Ishikawa (cell line): ENCODE measurements at regions not wholly inside any gene's neighbourhood (a gene's known extent, or its start where the extent isn't known, plus 50 kb on each side); places are given as distances from the start of the nearest gene placed in this dataset.

Experiments used
- CEBPB ChIP-seq: IDR thresholded peaks from 2 replicates; pipeline ENCODE4 v1.6.1; 2012
- CREB1 ChIP-seq: IDR thresholded peaks from 2 replicates; pipeline ENCODE4 v1.6.1; 2012; ENCODE audit warnings: low read depth
- EGR1 ChIP-seq: IDR thresholded peaks from 2 replicates; pipeline ENCODE4 v1.6.1; 2012
- EP300 ChIP-seq: IDR thresholded peaks from 2 replicates; pipeline ENCODE4 v1.6.1; 2012; ENCODE audit warnings: borderline replicate concordance
- FOXM1 ChIP-seq: IDR thresholded peaks from 2 replicates; pipeline ENCODE4 v1.6.1; 2012; ENCODE audit warnings: low read depth, borderline replicate concordance
- NFIC ChIP-seq: IDR thresholded peaks from 2 replicates; pipeline ENCODE4 v1.6.1; 2012
- RAD21 ChIP-seq: IDR thresholded peaks from 2 replicates; pipeline ENCODE4 v1.6.1; 2012; ENCODE audit warnings: low read depth
- TAF1 ChIP-seq: IDR thresholded peaks from 2 replicates; pipeline ENCODE4 v1.6.1; 2012; ENCODE audit warnings: low read depth, mild to moderate bottlenecking
- TCF12 ChIP-seq: IDR thresholded peaks from 2 replicates; pipeline ENCODE4 v1.6.1; 2012; ENCODE audit warnings: low read depth
- TEAD4 ChIP-seq: IDR thresholded peaks from 2 replicates; pipeline ENCODE4 v1.6.1; 2012
- YY1 ChIP-seq: IDR thresholded peaks from 2 replicates; pipeline ENCODE4 v1.6.1; 2012; ENCODE audit warnings: low read depth
- ZBTB7A ChIP-seq: IDR thresholded peaks from 2 replicates; pipeline ENCODE4 v1.6.1; 2012; ENCODE audit warnings: low read depth
- TF ChIP-seq, protein P1 (sequence below): IDR thresholded peaks from 2 replicates; pipeline ENCODE4 v1.6.1; 2012; ENCODE audit warnings: low read depth, mild to moderate bottlenecking
- TF ChIP-seq, protein P2 (sequence below): IDR thresholded peaks from 2 replicates; pipeline ENCODE4 v1.6.1; 2012

GRCh38 chr2:41595240-41595639, 452.6 kb upstream of the PKDCC start:
- TF ChIP-seq CEBPB (no peak), EP300 (no peak), FOXM1 (no peak), TAF1 (no peak), CREB1 (no peak), ZBTB7A (no peak), YY1 (no peak), NFIC (no peak), TCF12 (no peak), RAD21 (no peak), EGR1 (no peak), TEAD4 (no peak)
- TF ChIP-seq, protein P1, sequence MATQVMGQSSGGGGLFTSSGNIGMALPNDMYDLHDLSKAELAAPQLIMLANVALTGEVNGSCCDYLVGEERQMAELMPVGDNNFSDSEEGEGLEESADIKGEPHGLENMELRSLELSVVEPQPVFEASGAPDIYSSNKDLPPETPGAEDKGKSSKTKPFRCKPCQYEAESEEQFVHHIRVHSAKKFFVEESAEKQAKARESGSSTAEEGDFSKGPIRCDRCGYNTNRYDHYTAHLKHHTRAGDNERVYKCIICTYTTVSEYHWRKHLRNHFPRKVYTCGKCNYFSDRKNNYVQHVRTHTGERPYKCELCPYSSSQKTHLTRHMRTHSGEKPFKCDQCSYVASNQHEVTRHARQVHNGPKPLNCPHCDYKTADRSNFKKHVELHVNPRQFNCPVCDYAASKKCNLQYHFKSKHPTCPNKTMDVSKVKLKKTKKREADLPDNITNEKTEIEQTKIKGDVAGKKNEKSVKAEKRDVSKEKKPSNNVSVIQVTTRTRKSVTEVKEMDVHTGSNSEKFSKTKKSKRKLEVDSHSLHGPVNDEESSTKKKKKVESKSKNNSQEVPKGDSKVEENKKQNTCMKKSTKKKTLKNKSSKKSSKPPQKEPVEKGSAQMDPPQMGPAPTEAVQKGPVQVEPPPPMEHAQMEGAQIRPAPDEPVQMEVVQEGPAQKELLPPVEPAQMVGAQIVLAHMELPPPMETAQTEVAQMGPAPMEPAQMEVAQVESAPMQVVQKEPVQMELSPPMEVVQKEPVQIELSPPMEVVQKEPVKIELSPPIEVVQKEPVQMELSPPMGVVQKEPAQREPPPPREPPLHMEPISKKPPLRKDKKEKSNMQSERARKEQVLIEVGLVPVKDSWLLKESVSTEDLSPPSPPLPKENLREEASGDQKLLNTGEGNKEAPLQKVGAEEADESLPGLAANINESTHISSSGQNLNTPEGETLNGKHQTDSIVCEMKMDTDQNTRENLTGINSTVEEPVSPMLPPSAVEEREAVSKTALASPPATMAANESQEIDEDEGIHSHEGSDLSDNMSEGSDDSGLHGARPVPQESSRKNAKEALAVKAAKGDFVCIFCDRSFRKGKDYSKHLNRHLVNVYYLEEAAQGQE = no peak
- TF ChIP-seq, protein P2, sequence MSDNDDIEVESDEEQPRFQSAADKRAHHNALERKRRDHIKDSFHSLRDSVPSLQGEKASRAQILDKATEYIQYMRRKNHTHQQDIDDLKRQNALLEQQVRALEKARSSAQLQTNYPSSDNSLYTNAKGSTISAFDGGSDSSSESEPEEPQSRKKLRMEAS = no peak
